ENCODE measurements at regions not wholly inside any gene's neighbourhood (a gene's known extent, or its start where the extent isn't known, plus 50 kb on each side); places are given as distances from the start of the nearest gene placed in this dataset.

- DNase-seq = no peak
These were observed 53.4 kb downstream of the FOXB1 start for GRCh38 chr15:60057554-60057953.

- DNase-seq = no peak
These were observed 55.1 kb downstream of the FOXB1 start for GRCh38 chr15:60059186-60059585.

- DNase-seq = no peak
These were observed 57.6 kb downstream of the FOXB1 start for GRCh38 chr15:60061758-60062157.

DNA sequence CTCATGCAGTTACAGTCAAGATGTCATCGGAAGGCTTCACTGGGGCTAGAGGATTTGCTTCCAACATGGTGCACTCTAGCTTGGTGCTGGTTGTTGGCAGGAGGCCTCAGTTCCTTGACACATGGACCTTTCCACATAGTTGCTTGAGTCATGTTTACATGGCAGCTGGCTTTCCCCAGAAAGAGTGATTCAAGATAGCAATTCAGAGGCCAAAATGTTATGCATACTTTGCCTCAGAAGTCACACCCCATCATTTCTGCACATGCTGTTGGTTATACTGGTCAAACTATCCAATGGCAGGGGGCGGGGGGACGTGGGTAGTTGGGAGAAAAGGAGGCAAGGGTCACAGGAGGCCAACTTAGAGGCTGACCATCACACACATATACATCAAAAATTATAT, 58.7 kb downstream of the FOXB1 start:
- DNase-seq = peak; percentile 20

DNA sequence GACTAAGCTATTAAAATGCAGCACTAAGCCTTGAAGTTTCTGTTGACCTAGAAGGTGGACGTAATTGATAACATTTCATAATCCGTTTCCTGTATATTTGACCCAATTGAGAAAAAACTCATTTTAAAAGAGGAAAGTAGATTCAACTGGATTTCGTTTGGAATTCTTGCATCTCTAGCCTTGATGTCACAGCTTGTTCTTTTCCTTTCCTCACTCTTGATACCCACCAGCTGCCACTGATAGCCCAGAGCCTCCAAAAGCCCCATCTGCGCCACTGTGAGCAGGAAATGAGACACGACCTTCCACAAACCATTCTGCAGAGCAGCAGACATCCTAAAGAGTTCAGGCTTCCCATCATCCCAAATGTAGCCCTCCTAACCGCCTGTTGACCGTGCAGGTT, 61.8 kb downstream of the FOXB1 start:
- no peak for DNase-seq

DNA sequence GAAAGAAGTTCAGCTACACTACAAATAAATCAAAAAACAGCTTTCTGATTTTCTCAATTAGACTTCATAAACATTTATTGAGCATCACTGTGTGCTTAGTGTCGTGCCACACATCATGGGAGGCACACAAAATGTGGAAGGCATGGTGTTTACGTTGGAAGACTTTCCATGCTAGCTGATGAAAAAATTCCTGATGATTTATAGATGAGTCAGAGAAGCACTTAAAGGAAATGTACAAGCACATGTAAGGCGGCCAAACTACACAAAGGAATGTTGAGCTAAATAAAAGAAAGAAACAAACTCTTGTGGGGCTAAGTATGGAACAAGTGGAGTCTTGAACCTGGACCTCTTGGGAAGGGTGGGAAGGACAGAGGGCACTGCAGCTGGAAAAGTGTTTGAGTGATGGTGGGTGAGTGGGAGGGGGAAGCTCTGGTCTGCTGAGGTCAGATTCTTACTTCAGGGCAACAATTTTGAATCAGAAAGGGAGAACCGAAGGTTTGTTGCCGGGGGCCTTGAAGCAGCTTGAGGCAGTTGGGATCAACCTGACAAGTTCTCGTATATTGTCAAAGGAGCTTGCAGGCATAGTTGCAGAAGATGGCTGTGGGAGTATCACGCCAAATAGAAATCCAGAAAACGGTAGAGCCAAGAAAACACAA, 66.9 kb downstream of the FOXB1 start:
- DNase-seq = peak; percentile 94

DNA sequence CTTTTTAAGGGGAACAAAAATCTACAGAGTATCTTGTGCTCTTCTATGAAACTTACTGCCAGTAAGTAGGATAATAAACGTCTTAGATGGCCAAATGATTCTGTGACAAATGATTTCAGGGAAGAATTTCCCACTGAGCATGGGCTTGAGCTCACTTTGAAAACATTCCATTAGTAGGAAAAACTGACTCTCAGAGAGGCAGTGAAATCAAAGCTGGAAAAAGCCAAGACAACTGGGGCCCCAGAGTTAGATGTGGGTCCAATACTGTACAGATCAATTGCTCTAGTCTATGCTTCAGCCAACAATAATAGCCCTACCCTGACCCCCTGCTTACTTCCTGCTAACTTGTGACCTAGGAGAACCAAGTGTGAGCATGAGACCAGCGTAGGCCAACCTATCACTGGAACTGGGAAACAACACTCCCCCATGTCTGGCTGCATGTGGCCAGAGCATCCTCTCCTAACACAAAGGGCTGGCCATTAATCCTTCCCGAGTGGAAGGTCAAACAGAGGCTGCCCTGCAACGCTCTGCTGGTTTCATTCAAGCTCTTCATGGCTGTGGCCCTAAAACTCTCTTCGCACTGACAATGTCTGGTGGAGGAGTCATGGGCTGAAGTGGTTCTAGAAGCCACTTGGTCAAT, 68.8 kb downstream of the FOXB1 start:
- DNase-seq = peak; percentile 63

DNA sequence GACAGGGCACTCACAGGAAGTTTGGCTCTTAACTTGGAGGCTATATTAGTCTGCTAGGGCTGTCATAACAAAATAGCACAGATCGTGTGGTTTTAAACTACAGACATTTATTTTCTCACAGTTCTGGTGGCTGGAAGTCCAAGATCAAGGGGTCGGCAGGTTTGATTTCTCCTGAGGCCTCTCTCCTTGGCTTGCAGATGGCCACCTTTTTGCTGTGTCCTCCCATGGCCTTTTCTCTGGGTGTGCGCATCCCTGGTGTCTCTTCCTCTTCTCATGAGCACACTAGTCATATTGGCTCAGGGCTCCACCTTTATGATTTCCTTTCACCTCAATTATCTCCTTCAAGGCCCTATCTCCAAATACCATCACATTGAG, 69.3 kb downstream of the FOXB1 start:
- DNase-seq = no peak

- peak; percentile 33 for DNase-seq
These were observed 70.2 kb downstream of the FOXB1 start for GRCh38 chr15:60074181-60074885.

DNA sequence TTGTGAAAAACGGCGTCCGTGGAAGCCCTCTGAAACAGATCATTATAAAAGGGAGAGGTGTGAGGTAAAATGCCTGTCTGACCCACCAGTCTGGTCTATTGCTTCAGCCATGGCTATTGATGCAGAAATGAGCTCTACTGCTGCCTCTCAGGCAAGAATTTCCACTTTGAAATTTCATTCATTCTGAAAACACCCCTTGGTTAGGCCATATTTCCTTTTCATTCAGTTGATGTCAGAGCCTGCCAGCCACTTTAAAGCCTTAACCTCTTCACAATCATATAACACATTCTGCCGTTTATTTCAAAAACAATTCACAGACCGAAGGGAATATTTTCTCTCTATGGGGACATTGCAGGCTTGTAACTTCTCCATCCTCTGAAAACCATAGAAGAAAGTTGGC, 71.9 kb downstream of the FOXB1 start:
- DNase-seq = no peak

- DNase-seq = no peak
These were observed 72.6 kb downstream of the FOXB1 start for GRCh38 chr15:60076582-60077276.

- DNase-seq = no peak
These were observed 73.7 kb downstream of the FOXB1 start for GRCh38 chr15:60077581-60078359.

DNA sequence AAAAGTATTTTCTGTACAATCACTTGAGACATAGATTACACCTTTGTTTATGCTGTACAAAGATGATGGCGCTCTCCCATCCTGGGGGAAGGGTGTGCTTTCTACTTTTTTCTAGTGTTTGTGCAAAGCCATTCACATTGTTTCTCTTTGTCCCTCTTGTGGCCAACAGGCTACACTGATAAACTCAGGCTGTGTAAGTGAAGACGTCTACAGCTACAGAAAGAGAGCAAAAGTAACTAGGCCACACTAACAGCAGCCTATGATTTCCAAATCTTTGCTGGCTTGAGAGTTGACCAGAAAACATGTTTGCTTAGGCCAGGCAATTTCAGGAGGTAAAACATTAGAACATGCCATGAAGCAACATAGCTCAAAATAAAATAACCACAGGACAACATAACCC, 75.1 kb downstream of the FOXB1 start:
- no peak for DNase-seq

DNA sequence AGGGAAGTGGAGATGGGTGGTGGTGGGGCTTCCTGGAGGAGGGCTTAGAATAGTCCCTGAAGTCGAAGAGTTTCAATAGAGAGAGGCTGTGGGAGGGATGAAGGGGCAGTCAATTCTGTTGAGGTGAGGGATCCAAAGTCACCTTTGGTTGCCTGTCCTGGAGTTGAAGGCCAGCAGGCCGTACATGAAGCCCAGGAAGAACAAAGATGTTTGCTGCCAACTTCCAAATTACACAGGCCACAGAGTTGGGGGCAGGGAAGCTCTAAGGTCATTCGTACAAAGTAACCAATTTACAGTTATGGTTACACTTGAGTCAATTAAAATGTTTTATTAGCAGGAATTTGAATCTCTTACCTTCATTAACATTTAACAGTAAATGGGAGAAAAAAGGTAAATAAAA, 77.9 kb downstream of the FOXB1 start:
- DNase-seq = no peak

- DNase-seq = no peak
These were observed 79.2 kb downstream of the FOXB1 start for GRCh38 chr15:60083318-60083717.

DNA sequence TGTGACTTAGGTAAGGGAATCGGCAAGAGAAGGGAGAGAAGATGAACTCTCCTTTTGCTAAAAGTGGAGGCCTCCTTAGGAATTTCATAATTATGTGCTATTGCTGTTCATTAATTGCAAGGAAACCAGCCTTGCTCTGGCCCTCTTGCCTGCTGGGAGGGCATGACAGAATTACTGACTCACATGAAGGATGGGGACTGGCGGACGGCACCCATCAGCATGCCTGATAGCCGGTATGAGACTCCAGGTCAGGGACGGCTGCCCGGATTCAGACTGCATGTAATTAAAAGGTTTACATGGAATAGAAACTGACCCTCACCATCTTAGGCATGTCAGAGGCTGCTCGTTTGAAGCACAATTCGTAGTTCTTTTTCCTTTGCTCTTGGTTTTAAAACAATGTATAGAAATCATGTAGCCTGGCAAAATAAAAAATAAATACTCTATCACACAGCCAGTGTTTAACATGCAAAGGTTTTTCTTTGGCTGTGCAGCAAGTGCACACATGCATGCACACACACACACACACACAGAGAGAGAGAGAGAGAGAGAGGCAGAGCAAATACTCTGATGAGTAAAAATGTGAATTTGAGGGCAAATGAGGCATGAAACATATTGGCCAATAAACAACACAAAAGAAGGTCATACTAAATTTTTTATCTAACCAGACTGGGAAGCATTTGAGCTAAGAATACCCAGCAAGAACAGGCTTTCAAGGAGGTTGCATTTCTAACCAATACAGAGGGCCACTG, 82.7 kb downstream of the FOXB1 start:
- no peak for DNase-seq

DNA sequence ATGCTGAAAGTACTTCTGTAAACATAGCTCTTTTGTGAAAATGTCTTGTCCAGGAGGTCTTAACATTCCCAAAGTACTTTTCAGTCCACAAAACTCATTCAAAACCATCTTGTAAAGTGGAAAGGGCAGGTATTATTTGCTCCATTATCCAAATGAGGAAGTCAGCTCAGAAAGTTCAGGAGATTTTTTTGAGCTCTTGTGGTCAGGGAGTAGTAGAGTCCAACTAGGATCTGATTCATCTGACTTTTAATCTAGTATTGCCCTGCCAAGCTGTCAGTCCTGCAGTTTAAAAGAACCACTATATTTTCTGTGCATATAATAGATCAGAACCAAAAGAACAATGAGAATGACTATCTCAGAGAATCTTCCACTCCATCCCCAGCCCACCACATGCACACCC, 83.5 kb downstream of the FOXB1 start:
- DNase-seq = no peak

DNA sequence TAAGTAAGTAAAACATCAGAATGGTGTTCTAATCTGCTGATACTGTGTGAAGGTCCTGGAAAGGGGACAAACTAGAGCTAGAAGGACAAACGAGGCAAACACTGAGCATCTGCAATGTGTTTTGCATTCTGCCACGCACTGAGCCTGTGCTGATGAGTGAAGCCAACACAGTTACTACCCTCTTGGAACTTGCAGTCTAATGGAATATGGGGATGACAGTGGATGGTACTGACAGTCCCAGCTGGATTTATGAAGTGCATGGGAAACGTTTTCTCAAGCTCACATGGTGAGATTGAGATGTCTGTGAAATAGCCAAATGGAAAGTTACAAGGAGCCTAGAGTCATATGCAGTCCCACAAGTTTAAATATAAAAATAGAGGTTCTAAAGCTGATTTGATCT, 86.6 kb downstream of the FOXB1 start:
- no peak for DNase-seq

- peak; percentile 65 for DNase-seq
These were observed 87.0 kb downstream of the FOXB1 start for GRCh38 chr15:60091157-60091556.

DNA sequence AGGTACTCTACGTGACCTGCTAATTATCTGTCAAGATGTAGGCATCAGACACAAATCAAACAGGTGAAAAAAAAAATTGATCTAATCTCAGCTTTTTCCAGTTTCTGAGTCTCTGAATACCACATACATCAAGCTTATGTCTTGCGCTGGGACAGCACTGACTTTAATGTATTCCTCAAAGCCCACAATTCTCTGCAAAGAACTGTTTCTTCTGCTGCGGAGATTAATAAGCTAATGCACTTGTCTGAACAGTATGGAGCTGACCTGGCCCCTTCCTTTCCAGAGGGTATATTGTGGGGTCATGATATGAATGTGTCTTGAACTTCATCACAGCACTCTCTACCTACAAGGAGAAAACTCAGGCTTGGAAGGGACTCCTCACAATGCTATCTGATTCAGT, 87.8 kb downstream of the FOXB1 start:
- DNase-seq = no peak

- DNase-seq = no peak
These were observed 89.4 kb downstream of the FOXB1 start for GRCh38 chr15:60093273-60094067.
